Activated T-cell treated with anti-CD3 and anti-CD28 coated beads for 24 hours (primary cell): ENCODE measurements at regions not wholly inside any gene's neighbourhood (a gene's known extent, or its start where the extent isn't known, plus 50 kb on each side); places are given as distances from the start of the nearest gene placed in this dataset.

Experiments used
- DNase-seq: peaks from one replicate; pipeline ENCODE4 v3.0.0-alpha.2; 2020; ENCODE audit warnings: low read depth

DNA sequence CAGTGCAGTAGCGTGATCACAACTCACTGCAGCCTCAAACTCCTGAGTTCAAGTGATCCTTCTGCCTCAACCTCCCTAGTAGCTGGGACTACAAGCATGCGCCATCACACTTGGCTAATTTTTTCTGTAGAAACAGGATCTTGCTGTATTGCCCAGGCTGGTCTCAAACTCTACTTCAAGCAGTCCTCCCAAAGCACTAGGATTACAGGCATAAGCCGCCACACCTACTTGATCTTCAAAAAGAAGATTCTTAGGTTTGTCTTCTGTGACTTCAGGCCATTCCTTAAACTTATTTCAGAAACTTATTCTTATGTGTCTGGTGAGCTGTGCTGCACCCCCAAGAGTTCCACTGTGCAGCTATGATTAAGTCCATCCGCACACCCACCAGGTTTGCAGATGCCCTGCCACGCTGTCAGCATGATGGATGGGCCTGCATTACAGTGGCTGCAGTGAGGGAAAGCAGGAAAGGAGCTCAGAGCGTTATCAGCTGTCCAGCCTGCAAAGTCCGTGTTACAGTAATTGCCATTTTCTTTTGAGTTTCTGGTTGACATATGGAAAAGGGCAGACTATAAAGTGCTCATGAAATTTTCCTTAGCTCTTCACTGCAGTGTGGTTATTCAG, 146.6 kb downstream of the AASDH start:
- no peak for DNase-seq

DNA sequence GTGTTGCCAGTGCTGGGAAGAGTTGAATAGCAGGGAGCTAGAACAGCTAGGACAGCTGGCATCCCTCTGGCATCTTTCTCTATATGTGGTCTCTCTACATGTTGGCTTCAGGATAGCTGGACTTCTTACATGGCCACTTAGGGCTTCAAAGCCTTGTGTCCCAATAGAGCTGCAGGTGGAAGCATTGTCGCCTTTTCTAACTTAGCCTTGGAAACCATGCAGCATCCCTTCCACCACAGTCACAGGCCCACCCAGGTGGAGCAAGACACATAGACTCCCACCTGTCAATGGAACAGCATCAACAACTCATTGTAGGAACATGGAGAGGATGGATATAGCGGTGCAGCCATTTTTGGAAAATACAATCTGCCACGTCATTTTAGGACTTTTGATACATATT, 149.0 kb downstream of the AASDH start:
- no peak for DNase-seq

DNA sequence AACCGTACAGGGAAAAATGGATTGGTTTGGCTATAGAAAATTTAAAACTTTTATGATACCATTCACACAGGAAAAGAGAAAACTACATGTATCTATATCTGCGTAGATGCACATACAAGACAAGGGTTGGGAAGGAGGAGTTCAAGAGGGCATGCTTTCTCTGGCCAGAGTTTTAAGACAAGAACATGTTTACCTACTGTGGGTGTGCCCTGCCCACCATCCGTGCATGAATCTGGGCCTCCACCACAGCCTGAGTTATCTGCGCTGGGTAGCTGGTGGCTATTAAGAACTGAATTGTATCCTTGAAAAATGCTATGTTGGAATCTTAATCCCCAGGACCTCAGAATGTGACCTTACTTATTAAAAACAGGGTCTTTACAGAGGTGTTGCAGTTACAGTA, 151.6 kb downstream of the AASDH start:
- no peak for DNase-seq

DNA sequence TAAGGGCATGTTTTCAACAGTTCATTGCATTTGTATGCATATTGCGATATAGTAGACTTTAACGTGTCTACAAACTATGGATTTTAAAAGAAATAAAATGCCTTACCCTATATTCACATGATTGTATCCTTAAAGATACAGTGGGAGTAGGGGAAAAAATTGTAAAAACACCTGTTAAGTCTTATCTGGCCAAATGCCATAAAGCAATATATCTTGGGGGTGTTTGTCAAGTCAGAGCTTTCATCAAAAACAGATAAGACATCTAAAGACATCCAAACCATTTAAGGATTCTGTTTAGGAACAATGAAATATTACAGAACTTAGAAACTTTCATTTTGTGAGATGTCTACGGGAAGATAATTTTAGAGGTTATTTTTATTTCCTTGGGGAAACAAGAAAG, 152.3 kb downstream of the AASDH start:
- no peak for DNase-seq

DNA sequence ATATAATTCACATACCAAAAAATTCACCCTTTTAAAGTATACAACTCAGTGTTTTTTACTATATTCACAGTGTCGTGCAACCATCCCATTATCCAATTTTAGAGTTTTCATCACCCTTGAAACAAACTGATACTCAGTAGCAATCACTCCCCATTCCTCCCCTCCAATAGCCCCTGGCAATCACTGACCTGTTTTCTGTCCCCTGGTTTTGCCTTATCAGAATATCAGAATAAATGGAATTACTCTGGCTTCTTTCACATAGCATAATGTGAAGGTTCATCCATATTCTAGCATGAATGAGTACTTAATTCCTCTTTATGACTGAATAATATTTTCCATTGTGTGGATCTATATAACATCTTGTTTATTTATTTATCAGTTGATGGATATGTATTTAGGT, 153.2 kb downstream of the AASDH start:
- DNase-seq = no peak

DNA sequence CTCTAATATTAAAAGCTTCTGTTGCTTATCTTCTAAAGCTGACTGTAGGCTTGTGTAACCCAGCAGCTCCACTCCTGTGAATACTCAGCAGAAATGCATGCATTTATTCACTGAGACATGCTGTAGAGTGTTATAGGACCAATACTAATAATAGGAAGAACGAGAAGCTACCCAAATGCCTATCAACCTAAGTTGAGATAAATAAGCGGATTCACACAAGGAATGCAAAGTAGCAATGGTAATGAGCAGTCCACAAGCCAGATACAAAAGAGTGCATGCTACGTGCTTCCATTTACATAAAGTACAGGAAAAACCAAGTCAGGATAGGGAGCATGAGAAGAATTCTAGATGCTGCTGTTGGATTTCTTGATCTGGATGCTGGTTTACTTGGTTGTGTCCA, 155.9 kb downstream of the AASDH start:
- DNase-seq = no peak

DNA sequence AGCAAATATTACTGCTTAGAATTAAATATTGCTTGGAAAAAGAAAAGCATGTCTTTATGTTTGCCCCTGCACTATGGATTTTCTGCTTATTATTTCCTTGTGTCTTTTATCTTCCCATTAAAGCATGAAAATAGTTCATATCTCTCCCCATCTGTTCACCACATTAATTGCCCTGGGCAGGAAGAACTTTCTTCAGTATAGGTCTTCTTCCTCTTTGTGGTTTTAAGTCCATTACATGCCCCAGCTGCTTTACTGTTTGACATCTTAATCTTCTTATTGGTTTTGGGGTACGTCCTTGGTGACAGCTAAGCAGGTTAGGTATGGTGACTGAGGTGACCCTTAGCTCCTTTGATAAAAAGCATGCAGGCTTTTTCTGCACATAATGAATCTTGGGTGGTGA, 157.3 kb downstream of the AASDH start:
- no peak for DNase-seq

DNA sequence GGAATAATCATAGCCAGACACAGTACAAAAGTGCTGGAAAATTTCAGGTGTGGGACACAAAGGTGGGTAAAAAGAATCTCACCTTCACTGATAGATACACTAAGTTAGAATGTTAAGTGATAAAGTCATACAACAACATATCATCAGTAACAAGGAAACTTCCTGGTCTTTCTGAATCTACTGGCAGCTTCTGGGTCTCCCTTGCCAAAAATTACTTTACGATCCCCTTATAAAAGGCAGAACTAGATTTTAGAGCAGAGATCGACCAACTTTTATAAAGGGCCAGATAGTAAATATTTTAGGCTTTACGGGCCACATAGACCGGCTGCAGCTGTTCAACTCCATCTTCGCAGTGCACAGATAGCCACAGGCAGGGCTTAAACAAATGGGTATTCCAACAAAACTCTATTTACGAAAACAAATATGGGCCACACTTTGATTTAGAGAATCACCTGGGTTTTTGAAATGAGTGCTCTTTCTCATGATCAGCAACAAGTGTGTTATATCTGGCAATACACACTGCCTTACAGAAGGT, 159.9 kb downstream of the AASDH start:
- no peak for DNase-seq

DNA sequence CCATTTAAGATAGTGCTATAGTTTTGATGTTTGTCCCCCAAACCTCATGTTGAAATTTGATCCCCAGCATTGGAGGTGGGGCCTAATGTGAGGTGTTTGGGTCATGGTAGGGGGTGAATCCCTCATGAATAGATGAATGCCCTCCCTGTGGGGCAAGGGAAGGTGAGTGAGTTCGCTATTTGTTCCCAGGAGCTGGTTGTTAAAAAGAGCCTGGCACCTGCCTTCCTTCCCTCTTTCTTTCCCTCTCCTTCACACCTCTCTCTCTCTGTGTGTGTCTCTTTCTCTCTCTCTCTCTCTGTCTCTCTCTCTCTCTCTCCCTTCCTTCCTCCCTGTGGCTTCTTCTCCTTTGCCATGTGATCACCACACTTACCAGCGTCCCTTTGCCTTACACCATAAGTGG, 160.7 kb downstream of the AASDH start:
- no peak for DNase-seq

DNA sequence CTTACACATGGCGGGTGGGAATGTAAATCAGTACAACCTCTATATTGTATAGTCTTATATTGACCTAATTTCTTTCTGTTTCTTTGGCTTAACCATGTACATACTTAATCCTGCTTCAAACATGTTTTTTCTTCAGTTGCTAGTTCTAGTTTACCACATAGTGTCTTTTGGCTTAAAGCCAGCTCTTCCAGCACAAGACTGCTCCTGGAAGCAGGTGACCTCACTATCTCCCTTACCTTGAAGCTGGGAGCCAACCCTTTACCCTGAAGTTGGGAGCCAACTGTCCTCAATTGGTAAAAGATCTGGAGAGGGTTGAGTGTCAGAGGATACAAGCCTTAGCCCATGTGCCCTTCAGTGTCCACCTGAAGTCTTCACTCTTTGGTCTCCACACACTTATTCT, 162.7 kb downstream of the AASDH start:
- no peak for DNase-seq

DNA sequence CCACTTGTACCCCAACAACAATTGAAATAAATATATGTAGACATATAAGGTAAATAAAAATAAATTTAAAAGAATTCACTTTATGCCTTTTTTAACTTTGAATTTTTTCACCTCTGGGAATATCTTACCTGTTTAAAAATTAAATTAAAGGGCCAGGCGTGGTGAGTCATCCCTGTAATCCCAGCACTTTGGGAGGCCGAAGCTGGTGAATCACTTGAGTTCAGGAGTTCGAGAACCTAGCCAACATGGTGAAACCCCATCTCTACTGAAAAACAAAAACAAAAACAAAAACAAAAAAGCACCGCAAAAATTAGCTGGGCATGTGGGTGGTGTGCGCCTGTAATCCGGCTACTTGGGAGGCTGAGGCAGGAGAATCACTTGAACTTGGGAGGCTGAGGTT, 164.8 kb downstream of the AASDH start:
- DNase-seq = no peak

DNA sequence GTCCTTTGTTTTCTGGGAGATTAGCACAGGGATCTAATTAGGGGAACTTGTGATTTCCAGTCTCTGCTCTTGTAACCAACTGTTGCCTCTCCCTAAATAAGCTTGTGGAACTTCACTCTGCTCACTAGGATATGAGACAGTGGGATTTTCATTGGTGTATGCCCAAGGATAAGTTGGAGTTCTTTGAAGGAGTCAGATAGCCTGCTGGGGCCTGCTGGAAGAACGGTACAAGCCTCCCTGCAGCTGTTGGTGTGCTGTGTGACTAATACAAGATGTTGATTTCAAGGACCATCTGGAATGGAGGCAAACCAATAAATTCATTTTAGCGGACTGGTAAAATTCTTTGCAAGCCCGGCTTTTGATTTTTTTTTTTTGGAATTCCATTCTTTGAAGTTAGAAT, 167.0 kb downstream of the AASDH start:
- no peak for DNase-seq

DNA sequence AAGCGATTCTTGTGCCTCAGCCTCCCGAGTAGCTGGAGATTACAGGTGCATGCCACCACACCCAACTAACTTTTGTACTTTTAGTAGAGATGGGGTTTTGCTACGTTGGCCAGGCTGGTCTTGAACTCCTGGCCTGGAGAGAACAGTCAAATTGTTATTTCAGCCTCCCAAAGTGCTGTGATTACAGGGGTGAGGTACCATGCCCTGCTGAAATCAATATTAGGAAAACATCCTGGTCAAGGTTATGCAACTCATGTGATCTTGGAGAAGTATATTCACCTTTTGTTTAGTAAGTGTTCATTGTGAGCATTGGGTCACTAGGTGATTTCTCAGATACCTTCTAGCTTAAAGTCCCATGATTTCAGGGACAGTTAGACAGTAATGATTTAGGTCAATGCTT, 167.8 kb downstream of the AASDH start:
- no peak for DNase-seq

DNA sequence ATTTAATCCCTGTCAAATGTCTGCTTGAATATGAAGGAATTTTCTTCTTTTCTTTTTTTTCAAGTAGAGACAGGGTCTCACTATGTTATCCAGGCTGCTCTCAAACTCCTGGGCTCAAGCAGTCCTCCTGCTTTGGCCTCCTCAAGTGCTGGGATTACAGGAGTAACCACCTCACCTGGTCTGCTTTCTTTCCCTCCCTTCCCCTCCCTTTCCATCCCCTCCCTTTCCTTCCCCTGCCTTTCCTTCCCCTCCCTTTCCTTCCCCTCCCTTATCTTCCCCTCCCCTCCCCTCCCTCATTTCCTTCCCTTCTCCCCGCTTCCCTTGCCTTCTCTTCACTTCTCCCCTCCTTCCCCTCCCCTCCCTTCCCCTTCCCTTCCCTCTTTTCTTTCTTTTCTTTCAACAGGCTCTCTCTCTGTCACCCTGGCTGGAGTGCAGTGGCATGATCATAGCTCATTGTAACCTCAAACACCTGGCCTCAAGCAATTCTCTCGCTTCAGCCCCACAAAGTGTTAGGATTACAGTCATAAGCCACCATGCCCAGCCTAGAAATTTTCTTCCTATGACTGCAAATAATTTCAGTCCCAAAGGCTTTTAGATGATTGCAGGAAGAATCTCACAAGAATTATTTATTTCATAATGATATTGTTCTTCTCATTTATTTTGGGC, 168.9 kb downstream of the AASDH start:
- no peak for DNase-seq

DNA sequence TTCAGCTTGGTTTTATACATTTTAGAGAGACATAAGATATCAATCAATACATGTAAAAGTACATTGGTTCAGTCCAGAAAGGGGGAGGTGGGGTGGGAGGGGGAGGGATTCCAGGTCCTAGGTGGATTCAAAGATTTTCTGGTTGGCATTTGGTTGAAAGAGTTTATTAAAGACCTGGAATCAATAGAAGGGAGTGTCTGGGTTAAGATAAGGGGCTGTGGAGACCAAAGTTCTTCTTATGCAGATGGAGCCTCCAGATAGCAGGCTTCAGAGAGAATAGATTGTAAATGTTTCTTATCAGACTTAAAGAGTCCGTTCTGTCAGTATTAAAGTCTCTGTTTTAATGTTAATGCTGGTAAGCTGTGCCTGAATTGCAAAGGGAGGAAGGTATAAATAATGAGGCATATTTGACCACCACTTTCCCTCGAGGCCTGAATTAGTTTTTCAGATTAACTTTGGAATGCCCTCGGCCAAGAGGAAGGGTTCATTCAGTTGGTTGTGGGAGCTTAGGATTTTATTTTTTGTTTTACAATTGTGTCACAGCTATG, 169.9 kb downstream of the AASDH start:
- DNase-seq = no peak

DNA sequence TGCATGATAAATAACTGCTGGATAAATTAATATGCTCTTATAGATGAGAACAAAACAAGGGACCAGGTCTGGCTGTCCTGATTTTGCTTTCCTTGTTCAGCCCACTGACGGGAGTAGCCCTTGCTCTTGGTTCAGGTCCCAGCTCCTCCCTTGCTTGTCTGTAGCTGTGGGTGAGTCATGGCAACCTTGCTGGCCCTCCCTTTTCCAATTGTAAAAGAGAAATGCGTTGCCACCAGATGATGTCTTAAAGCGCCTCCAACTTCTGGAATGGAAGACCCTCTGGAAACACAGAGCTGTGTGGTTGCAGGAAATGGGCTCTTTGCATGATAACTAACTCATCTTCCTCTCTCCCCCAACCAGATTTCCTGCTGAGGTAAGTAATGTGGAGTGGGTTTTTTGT, 171.4 kb downstream of the AASDH start:
- DNase-seq = no peak

DNA sequence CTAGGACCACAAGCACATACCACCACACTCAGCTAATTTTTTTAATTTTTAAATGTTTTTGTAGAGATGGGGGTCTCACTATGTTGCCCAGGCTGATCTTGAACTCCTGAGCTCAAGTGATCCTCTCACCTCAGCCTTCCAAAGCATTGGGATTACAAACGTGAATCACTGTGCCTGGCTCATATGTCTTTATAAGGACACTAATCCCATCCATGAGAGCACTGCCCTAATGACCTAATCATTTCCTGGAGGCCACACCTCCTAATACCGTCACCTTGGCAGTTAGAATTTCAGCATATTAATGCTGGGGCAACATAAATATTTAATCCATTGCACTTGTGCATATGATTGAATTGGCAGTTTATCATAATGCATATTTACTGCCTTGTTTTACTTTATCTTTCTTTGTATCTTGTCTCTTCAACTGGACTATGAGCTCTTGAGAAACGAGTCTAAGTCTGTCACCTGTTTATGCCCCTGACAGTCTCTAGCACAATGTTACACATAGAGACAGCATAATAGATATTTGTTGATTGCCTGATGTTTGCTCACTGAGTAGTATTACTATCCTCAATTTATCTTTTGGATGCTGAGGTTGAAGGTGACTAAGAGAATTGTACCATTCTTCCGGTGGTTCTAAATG, 172.0 kb downstream of the AASDH start:
- no peak for DNase-seq

DNA sequence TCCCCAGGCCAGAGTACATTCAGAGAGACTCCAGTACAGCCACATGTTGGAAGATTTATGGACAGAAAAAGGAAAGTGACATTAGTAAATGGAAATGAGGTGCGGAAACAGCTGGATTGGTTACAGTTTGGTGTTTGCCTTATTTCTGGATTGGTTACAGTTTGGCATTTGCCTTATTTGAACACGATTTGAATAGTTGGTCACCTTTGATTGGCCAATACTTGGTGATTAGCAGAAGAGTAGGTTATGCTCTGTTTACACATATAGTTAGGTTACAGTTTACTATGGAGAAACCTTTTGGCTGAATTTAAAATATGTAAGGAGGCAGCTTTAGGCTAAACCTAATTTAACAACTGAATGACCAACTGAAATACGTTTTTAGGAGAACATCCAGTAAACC, 173.7 kb downstream of the AASDH start:
- no peak for DNase-seq

DNA sequence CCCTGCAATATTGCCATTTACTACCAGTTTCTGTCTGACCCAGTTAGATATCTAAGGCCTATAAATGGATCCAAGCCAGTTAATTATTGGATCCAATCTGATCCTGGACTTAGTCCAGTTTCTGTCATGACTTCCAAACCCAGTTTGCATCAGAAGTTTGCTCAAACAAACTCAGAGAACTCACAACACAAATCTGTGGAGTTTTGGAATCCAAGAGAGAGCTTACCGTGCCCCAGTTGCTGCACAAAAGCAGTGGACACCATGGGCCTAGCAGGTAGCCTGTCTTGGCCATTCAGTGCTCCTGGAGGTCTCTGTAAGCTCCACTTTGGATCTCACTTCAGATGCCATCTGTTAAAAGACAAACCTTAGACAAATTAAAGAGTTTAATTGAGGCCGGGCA, 174.5 kb downstream of the AASDH start:
- DNase-seq = no peak

DNA sequence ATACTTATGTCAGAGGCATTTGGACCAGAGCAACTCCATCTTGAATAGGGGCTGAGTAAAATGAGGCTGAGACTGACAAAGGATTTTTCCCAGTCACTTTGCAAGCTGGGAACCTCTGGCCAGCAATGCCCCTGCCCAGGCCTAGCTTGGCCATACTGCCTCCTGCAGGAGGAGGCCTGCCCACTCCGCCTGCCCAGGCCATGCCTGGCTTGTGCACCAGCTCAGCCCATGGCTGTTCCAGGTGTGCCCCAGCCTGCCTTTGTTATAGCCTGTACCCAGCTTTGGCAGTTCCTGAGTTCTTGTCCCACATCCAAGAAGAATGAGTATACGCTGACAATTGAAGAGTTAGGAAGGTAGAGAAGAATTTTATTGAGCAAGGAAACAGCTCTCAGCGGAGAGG, 176.1 kb downstream of the AASDH start:
- DNase-seq = no peak

DNA sequence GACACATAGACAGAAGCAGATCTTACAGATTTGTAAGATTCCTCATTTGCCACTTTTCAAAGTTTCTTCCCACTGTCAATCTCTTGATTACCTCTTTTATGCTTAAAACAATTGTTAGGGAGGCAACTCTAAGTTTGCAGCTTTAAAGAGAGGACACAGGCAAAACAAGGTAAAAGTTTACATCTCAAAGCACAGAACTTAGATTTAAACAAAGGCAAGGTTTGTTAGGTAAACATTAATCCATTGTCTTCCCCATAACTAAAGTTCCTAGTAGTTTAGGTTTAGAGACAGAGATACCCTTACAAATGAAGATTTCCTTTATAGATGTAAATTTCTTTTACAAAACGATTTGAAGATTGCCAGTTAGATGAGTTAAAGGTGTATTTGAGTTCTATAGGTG, 176.9 kb downstream of the AASDH start:
- DNase-seq = no peak

DNA sequence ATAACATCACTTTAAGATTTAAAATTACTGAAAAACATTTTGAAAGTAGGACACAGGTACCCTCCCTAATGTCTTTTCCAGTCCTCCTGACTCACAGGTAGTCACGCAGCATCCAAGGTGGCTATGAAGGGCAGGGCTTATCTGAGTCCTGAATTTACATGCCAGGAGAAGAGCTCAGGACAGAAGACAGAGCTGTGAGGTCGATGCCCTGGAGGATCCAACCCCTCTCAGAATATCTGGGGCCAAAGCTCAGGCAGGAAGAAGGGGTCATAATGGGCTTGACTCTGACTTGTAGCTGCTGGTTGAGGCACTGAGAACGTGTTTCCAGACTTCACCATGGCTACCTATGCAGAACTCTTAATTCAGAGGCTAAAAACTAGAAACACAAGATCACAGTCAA, 177.5 kb downstream of the AASDH start:
- no peak for DNase-seq

DNA sequence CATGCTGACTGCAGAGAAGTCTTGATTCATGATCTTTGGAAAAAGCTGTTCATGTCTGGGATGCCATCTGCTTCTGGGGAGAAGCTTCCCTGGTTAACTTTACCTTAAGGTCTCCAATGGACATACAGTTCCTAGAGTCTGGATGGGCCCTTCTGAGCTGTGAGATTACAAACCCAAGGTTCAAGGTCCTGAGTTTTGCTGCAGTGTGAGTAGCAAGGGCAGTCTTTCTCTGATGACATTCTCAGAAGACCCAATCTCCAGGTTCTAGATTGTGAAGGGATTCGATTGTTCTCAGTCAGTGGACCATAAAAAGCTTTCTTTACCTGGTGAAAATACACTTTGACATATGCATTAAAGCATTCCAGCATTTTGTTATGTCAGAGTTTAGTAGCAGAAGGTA, 179.2 kb downstream of the AASDH start:
- DNase-seq = no peak
